GM18511 (cell line): ENCODE measurements at regions not wholly inside any gene's neighbourhood (a gene's known extent, or its start where the extent isn't known, plus 50 kb on each side); places are given as distances from the start of the nearest gene placed in this dataset.
"Not testable (repeated sequence)": the region's sequence is repeated elsewhere in the genome, so short reads cannot be mapped to it uniquely, and the experiment has no call there.

Source experiments
- ATAC-seq: cut with Tn5 transposase; IDR thresholded peaks from one replicate; pipeline ENCODE4 v1.9.1; 2021; ENCODE audit warnings: mild to moderate bottlenecking, moderate library complexity; ENCODE audit not compliant: unreplicated experiment

DNA sequence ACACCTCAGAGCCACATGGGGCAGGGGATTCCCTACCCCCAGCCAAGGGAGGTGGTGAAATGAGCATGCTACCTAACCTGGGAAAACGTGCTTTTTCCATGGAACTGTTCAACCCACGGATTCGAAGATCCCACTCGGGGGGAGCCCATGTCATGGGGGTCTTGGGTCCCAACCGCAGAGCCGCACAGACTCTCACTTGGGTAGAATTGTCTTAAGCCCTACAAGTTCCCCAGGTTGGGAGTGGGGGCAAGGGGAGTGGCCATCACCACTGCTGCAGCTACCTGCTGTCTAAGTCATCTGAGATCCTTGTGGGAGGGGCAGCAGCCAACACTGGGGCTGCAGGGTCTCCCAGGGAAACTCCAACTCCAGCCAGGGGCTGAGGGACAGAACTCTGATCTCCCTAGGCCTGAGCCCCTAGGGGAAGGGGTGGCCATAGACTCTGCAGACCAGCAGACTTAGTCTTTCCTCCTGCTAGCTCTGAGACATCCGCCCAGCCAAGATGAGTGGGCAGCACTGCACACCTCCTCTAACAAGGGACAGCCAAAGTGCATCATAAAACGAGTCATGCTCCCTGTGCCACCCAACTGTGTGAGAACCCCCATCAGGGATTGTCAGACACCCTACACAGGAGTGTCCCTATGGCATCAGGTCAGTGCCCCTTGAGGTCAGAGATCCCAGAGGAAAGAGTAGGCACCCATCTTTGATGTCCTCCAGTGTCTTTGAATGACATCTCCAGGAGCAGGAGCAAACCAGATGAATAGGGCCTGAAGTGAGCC lies 610.4 kb upstream of the SLITRK6 start:
- no peak for ATAC-seq

- no peak for ATAC-seq
Measured at GRCh38 chr13:86425170-86425815, 626.1 kb upstream of the SLITRK6 start.

DNA sequence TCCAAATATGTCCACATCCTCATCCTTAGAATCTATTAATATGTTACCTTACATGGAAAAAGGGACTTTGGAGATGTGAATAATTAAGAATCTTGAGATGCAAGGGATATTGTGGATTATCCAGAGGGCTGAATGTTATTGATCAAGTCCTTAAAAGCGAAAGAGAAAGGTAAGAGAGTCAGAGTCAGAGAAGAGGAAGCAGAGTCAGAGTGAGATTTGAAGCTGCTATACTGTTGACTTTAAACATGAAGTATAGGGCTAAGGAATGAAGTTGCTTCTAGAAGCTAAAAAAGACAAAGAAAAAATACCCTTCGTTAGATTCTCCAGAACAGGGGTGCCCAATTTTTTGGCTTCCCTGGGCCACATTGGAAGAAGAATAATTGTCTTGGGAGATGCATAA lies 627.2 kb upstream of the SLITRK6 start:
- no peak for ATAC-seq

- no peak for ATAC-seq
Measured at GRCh38 chr13:86429756-86430155, 630.5 kb upstream of the SLITRK6 start.

DNA sequence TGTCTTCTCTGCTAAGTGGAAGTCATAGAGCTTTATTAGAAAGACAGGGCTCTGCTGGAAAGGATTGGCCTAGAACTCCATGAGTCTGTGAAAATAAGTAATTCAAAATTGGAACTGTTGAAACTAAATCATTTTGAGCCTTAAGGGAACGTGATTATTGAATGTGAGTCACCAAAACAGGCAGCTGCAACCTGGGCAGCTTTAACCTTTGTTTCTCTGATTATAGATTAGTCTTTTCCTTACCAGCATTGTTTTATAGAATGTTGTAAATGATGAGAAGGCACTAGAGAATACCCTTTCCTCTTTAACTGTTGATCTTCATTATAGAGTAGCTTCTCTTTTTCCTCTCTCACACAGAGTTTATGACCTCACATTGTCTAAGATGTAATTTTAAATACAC lies 638.8 kb upstream of the SLITRK6 start:
- no peak for ATAC-seq

- no peak for ATAC-seq
Measured at GRCh38 chr13:86445206-86445605, 646.0 kb upstream of the SLITRK6 start.

DNA sequence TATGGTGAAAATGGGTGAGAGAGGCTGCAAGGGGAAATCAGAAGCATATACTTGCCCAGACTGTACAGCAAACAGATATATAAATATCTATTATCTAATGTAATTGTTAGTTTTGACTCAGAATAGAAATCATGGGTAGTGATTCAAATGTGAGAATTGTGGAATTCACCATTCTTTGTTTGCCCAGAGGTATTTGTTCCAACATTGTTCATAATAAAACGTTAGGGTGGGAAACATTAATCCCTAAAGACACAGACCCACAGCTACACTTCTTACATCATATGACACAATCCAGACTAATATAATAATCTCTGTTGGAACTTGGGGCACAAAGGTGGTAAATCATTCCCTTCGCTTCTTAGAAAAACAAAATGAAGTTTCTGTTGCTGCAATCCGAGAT lies 646.5 kb upstream of the SLITRK6 start:
- no peak for ATAC-seq

- no peak for ATAC-seq
Measured at GRCh38 chr13:86446311-86446710, 647.1 kb upstream of the SLITRK6 start.

- no peak for ATAC-seq
Measured at GRCh38 chr13:86447479-86447878, 648.3 kb upstream of the SLITRK6 start.

GRCh38 chr13:86462011-86462410 lies 662.8 kb upstream of the SLITRK6 start:
- ATAC-seq = no peak

- ATAC-seq = no peak
Measured at GRCh38 chr13:86464193-86464592, 665.0 kb upstream of the SLITRK6 start.

- no peak for ATAC-seq
Measured at GRCh38 chr13:86474971-86475370, 675.8 kb upstream of the SLITRK6 start.

- ATAC-seq = no peak
Measured at GRCh38 chr13:86476656-86477055, 677.4 kb upstream of the SLITRK6 start.

- no peak for ATAC-seq
Measured at GRCh38 chr13:86486582-86486981, 687.4 kb upstream of the SLITRK6 start.

- no peak for ATAC-seq
Measured at GRCh38 chr13:86491121-86491520, 691.9 kb upstream of the SLITRK6 start.

GRCh38 chr13:86501931-86502330 lies 702.7 kb upstream of the SLITRK6 start:
- ATAC-seq = not testable (repeated sequence)

DNA sequence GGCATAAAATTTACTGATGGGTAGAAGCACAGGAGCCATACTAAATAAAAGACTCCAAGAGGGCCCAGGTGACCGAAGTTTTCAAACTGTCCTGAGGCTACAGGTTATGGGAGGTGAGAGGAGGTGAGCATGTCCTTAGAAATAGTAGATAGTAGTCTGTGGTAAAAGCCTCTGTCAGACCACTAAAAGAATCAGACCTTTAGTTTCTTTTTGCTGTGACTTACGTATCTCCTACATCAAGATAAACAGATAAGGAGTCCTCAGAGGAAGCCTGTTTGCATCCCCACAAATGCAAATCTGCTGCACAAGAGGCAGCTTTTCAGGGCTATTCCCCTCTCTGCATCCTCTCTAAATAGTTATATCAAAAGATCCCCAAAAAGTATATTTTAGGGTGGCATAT lies 711.6 kb upstream of the SLITRK6 start:
- ATAC-seq = no peak

DNA sequence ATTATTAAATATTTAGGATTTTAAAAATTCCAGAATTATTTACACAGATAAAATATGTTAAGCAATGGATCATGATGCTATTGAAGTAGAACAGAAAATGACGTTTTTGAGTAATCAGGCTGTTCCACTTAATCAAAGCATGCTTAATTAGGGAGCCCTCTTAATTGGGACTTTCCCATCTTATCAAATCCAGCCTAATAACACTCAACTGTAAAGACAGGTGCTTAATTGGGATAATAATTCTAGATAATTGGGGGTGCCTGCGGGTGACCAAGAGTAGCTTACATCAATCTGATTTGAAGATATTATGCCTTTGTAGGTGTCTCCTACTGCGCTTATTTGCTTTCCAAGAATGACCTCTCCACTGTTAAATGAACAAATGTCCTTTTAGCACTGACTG lies 742.2 kb upstream of the SLITRK6 start:
- no peak for ATAC-seq

- no peak for ATAC-seq
Measured at GRCh38 chr13:86554066-86554465, 754.8 kb upstream of the SLITRK6 start.

DNA sequence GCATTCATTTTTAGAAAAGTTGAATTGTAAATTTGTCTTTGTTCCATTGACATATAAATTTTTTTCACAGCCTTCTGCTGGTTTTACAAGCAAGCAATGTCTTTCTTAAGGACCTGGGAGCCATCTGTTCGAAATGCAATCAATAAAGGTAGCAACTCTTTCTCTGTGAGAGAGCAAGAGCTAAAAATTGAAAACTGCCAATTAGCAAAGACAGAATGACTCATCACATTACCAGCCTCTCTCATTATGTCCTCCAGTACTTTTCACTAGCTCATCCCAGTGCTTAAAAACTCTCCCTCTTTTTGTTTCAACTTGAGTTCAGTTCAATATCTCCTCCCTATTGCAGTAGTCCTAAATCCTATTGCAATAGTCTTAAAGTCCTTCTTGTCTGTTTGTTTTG lies 760.7 kb upstream of the SLITRK6 start:
- ATAC-seq = no peak

DNA sequence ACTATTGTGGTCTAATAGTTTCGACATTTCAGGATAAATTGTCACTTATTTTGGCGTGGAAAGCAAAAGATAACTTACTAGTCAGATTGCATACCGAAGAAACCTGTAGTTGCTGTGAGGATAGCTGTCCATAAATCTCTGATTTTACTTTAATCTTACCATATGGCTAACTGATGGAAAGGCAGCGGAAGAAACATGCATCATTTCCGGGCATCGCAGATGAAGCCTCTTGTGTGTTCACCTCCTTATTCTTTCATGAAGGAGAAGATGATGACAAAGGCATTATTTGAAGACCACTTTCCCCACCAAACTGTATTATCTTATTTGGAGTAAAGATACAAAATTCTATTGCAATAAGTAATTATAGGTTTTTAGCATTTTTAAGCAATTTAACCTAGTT lies 763.6 kb upstream of the SLITRK6 start:
- ATAC-seq = no peak

DNA sequence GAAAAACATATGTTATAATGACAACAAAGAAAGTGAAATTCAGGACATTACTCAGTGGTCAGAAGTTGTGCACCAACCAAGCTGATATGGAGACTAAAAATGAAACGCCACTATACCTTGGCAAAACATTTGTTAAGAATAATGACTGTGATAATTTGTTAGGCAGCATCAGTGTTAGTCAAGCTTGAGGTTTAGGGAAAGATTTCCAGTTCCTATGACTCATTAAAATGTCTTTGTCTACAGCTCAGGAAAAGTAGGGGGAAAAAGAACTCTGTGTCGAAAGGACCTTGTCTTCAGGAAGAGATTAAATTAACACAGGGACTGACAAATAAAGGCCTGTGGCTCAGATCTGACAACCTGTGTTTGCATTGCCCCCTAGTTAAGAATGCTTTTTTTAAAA lies 764.1 kb upstream of the SLITRK6 start:
- ATAC-seq = no peak

DNA sequence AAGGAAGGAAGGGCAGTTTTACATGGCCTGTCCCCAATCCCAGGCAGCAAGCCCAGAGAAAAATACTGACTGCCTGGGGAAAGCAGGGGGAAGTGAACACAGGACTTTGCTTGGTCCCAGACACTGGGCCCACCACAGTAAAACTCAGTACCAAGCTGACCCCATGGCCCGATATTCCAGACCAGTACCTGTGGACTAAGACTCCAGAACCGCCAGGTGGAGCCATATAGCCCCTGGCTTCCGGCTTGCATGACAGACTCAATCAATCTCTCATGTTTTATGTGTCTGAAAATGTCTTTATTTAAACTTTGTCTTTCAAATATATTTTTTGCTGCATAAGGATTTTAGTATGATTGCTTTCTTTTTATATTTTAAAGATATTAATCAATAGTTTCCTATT lies 767.9 kb upstream of the SLITRK6 start:
- no peak for ATAC-seq
